ENCODE measurements at regions not wholly inside any gene's neighbourhood (a gene's known extent, or its start where the extent isn't known, plus 50 kb on each side); places are given as distances from the start of the nearest gene placed in this dataset.

DNA sequence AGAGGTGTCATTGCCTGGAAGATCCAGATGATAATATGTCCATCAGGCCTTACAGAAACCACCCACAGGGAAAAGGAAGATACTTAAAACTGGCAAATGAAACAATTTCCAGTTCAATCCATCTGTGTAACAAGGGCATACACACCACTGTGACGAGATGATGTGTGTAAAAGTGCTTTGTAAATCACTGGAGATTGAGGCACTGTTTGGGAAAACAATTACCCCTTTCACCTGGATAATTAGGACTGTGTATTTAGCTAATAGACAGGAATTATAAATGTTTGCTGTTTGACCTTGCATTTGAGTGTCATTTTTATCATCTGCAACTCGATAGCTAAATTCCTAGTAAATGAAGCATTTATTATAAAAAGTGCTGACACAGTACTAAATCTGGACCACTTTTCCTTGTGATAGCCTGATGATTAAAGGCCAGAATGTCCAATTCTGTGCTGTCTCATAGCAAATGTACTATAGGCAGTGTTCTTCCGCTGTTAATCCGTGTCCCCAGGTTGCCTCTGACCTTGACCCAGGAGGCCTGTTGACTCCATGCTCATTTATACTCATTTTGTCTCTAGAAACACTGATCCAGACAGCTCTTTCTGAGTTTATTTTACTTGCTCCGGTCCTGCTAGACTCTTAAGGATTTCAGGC is 105.8 kb downstream of the LACC1 start:
- no peak for DNase-seq

DNA sequence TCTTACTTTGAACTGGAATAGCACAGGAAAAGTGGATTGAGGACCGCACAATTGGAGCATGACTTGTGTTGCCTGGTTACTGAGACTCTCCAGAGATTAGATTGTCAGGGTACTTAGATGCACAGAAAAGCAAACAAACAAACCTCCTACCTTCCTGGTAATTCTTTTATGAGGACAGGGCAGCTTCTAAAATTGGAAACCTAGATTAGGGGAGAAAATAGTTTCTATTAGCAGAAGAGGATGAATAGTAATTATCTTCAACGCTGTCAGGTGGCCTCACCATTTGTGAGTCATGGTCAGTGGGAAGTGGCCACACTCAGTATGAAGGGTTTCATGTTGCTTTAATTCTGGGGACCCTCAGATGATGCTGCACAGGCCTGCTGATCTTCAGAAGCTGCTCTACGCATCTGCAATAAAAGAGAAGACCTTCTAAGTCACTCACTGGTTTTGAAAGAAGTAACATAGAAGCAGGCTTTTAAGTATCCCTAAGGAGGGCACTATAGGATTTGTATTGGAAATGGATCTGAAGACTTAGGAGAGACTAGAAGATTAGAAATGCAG is 106.8 kb downstream of the LACC1 start:
- no peak for DNase-seq

DNA sequence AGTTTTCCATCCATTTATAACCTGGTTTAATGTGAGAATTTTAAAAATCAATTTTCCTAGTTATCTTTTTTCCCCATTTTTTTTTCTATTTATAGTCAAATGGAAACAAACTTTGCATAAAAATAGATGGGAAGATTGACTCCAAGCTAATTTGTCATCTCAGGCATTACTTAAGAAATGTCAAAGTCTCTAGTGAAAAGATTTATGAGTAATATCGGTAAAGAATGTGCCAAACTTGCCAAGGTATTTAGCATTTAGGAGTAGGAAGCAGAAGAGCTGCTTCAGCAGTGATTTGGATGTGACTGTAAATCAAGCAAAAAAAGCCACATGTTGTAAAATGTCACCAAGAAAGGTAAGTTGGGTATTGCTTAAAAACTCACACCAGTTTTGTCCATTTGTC is 108.6 kb downstream of the LACC1 start:
- DNase-seq, result no peak

DNA sequence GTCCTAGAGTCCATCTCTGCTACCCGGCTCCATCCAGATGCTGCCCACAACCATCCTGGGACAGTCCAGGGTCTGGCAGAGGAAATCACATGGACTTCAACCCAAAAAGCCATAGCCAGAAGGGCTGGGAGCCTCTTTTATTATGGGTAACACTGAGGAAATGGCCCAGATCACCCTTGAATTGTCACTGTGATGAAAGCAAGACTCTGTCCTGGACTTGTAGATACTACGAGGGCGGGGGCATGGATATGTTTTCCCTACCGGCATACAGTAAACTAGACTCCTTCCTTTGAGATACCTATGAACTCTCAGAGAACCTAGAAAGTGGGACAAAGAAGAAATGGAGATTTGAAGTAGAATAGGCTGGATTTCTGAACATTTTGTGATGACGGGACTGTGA is 110.3 kb downstream of the LACC1 start:
- no peak for DNase-seq

DNA sequence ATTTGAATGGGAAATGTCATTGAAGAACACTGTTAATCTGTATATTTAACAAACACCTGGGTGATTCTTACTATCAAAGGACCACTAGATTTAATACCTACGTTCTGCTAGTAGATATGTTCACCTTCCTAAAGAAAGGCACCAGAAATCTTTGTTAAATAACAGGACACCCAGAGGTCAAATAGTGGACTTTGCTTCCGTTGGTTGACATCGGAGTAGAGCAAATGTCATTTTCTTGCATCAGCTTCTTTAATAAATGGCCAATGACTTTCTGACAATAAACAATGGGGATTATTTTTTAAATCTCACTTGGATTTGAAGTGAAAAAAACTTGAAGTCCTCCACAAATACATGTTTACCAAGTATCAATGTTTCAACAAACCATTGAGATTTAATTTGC is 111.1 kb downstream of the LACC1 start:
- DNase-seq, result no peak

DNA sequence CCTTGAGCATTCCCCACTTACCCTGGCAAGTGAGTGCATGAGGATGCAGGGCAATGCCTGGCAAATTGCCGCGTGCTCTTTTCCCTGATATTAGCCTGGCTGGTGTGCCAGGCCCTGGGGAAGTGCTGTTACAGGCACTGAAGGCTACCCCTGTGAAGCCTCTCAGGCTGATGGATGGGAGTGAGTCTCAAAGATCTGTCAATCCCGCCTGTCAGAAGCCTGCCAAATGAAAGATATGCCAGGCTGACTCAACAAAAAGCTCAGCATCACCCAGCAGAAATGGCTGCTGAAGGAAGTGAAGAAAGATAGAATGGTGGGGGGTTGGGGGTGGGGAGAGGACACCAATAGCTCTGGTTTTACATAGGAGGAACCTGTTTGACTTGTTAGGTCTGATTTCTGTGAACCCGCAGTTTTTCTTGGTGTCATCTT is 112.1 kb downstream of the LACC1 start:
- no peak for DNase-seq

DNA sequence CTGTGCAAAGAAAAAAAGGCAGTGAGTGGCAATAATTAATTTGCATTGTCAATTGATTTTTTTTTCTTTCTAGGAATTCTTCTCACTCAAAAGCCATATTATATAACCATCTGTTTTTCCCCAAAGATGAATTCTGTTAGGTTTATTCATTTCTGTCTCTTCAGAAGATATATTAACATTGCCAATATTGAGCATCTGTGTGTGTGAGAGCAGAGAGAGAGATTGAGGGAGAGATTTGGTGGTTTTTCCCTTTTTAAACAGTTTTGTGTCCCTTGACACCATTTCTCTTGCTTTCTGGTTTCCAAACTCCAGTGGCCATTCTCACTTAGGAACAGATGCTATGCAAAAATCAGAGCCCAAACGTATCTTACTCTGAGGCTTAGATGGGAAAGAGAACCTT is 112.5 kb downstream of the LACC1 start:
- no peak for DNase-seq

DNA sequence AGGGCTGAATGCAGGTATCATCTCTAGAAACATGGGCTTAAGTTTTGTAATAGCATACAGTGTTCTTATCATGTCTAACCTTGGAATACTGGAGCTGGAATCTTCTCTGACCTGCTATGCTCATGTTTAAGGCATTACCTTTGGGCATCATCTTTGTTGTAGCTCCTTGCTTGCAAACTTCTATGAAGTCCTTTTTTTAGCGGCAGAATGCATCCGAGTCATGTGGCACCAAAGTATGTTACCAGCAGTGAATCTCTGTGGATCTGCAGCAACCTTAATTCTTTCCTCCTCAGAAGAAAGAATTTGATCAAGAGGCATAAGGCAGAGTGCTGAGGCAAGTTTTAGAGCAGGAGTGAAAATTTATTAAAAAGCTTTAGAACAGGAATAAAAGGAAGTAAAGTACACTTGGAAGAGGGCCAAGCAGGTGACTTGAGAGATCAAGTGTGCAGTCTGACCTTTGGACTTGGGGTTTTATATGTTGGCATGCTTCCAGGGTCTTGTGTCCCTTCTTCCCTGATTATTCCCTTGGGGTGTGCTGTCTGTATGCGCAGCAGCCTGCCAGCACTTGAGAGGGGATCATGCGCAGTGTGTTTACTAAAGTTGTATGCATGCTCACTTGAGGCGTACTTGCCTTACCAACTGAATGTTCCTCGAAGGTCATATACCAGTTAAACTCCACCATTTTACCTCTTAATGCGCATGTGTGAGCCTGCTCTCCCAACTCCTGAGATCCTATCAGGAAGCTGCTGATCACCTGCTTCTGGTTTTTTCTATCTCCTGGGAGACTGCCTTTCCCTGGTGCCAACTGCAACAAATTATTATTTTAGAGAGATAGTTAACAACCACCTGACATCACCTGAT is 115.5 kb downstream of the LACC1 start:
- DNase-seq, result no peak

DNA sequence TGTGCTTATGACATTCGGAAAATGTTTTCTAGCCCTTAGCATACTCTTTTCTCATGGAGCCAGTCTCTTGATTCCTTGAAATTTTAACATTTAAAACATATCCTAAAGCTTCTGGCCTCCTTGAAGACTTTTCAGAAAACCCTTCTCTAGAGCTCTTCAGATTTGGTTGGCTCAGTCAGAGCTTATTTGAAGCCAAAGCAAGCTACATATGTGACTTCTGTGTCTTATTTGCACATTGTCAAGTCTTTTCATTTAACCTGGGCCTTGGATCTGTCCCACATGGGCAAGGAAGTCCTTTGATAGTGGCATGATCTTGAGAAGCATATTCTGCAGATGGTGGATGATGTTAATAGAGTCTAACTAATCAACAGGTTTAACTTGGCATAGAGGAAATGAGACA is 116.5 kb downstream of the LACC1 start:
- DNase-seq, result no peak

DNA sequence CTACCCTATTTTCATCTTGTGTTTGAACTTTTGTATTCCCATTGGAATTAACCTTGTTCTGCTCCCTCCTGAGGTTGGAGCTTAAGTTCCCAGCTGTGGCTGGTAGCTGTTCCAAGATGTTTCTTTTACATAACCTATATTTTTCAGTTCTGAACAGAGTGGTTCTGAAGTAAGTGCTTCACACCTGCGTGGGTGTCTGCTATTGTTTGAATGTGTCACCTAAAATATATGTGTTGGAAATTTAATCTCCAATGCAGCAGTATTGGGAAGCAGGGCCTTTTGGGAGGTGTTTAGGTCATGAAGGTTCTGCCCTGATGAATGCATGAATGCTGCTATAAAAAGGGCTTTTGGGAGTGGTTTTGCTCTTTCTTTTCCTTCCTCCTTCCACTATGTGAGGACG is 123.8 kb downstream of the LACC1 start:
- DNase-seq, result no peak

DNA sequence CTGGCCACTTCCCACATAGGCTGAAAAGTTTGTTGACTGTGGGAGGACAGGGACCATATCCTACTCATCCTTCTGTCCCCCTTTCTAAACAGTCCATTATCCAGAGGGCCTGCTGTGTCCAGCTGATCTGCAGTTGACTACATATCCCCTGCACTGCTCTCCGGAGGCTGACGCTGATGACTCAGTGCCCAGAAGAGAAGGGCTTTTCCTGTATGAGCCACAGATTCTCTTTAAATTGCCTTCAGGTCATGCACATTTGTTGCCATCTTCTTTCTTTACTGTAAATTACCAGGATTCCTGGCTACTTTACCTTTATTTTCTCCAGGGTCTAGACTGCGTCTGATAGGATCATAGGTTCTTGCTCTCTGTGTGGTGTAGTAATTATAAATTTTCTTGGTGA is 125.2 kb downstream of the LACC1 start:
- DNase-seq, result no peak

DNA sequence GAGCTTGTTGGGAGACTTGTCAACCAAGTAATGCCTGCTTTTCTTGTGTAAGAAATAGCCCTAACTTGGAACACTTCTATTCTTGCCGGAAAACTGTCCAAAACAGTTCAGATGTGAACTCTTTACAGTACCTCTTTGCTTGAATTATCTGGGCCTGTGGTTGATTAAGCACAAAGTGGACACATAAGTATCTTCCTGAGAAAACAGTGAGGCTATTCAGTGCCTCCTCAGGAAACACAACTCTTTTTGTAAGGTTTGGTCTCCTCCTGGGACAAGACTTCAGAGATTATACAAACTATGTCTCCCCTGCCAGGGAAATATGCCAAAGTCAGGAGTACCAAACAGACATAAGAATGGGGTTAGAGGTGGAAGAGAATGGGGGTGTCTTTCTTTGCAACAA is 127.7 kb downstream of the LACC1 start:
- no peak for DNase-seq

DNA sequence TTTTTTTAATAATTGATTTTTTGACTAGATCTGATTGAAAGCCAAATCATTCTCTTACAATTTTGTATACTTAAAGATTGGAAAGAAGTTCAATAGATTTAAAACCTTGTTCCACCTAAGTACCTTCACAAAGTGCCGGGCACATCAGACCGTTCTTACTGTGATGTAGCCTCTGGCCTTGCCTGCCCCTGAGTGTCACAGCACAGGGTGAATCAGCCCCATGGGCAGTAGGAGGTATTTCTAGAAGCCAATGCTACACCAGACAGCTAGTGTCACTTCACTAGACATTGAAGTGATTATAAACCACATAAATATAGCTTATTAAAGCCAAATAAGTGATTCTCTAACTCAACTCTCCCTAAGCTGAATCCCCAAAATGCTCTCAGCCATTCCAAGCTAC is 131.3 kb downstream of the LACC1 start:
- DNase-seq, result no peak

DNA sequence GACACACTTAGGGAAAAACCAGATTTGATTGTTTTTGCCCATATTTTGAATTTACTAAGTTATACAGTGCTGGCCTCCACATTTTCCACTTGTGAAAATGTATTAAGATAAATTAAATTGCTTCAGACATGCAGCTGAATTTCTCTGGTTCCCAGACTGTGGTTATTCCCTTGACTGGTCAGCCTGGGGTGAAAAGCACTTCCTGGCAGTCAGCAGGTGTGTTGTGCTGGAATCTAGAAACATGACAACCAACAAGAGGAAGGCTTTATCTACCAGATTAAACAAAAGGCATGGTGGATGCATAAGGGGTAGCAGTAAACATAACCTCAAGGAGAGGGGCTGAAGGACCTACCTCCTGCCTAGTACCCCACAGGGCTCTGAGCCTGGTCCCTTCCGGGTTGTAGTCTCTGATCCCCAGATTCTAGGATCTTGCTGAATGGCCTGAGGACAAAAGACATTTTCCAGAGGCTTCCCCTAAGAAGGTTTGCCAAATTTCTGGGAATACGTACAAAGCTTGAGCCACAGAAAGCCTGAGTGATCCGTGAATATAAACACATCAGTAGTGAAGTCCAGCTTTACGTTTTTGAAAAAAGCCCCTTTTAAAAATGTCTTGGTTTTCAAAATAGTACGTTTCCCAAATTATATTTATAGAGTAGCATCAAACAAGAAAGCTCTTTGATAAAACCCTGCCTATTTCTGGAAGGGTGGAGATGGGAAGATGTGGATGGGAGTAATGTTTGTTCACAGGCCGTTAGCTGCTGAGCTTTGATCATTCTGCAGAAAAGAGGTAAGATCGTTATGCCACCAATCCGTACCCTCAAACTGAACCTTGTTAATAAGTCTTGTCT is 133.4 kb downstream of the LACC1 start:
- no peak for DNase-seq

DNA sequence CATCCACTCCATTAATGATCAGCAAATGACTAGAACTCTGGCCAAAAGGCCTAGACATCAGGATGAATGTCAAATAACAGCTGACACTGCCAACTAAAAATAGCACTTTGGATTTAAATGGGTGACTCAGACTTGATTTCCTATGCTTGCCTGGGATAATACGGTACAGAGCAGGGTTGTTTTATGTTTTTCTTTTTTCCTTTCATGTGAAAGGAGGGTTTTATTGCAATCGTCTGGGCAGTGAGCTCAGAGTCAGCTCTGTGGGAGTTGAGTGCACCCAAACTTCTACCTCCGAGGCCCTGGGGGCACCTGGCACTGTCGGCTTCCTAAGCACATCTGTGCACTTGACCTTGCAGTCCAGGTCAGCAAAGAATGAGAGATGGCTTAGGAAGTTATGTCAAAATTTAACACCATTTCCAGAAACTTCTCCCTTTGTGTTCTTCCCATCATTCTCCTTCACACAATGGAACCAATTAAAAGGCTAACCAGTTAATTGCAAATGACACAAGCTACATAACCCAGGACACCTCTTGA is 134.1 kb downstream of the LACC1 start:
- DNase-seq, result no peak

DNA sequence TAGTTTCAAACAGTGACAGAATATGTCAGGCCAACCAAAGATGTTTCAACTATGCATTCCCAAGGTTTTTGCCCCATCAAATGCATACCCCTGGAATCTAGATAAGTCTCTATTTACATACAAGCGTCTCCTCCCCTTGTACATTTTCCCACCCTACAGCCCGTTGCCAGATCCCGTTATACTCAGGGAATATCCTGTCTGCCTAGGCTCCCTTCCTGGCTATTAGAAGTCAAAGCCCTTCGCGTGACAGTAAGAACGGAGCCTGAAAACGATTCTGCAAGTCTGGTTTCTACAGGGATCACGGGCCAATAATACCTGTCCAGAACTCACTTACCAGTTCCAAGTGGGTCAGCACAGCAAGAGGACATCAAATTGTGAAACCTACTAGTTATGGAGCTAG is 134.8 kb downstream of the LACC1 start:
- DNase-seq, result no peak

DNA sequence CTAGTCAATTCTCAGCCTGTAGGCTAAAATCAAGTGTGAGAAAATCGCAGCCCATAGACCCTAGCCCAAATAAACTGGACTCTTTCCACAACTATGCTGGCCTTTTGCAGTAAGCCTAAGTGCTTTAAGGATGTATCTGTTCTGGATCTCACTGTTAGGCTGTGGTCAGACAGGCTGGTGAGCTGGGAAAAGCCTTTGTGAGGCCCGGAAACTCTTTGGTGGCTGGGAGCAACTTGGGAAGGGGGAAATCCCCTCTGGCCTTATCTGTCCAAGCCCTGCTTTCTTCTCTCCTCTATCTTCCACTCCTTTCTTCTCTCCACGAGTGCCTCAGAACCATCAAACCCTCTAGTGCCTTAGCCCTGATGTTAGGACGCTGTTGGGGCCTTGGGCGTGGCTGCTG is 135.4 kb downstream of the LACC1 start:
- no peak for DNase-seq

DNA sequence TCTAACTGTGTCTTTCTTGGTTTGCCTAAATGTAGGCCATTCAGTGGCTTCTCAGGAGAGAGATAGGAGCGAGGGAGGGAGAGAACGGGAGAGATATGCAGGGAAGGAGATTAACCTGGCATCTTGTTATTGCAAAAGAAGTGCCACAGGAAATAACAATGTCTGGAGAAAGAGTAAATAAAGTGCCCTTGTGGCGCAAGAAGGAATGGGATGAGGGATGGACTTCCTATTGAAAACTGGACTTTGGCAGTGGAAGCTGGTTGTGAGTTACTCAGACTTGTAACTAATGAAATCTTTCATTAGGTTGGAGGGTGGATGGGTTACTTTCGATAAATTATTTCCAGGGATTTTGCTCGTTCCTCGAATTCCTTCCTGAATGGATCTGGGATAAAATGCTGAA is 136.1 kb downstream of the LACC1 start:
- DNase-seq, result no peak

DNA sequence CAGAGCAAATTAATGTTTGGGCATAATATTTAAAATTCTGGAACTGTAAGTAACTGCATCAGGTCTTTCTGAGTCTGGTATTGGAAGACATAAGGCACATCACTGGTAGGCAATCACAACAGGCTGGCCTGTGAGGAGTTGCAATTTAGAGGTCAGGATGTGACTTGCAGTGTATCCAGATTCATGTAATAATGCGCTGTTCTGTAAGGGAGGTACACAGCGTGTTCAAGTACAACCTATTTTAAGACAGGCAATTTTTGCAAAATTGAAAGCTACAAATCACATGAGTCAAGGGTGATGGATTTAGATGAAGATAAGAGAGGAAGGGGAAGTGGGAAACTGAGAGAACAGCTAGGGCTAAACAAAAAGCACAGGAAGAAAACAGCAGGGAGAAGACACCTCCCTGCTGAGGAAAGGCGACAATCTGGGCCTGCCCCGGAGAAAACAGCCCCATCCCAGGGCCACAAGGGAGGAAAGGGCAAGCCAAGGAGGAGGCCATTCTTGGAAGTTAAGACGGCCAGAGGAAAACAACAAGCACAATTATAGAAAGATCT is 138.1 kb downstream of the LACC1 start:
- DNase-seq, result no peak

DNA sequence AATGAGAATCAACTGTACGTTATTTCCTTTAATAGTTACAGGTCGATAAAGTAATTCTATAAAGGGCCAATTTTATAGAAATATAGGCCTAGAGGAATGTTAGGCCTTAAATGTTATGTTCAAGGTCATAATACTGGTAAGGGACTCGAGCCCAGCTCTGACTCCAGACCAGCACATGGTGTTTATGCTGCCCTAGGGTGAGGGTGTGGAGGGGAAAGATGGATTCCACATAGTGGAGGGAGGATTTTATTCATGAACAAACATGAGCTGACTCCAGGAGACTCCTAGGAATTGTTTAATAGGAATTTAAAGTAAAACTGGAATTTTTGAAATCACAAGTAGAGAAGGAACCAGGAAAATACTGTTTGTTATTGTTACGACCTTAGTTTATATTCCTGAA is 139.9 kb downstream of the LACC1 start:
- DNase-seq, result no peak

DNA sequence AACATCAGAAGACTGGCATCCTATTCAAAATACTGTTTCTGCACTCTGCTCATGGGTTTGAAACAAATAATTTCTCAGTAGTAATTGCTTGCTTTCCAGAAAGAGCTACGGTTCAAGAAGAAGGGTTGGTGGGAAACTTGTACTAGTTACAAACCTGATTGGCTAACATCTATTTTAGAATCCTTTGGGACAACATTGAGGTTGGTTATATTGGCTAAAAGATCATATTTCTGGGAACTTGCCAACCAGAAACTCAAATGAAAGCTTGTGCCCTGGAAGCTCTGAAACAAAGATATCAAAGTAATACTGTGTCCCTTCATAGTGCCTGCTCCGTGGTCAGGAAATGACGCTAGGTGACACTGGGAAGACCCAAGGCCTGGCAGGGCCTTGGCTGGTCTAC is 141.7 kb downstream of the LACC1 start:
- no peak for DNase-seq

DNA sequence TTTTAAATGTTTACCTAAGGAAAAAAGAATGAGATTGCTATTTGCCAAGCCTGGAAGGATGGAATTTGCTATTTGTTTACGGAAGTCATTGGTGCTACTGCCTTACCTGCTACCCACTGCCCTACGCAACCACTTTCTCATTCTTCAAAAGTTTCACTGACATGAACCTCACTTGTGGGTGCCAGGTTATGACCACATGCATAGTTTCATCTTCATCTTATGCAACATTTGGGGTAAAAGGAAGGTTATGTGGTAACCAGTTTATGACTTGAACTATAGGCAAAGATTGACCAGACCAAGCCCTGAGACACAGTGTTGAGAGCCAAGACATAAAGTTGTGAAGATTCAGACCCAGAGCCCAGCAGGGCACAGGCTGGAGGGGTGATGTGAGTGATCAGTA is 142.5 kb downstream of the LACC1 start:
- DNase-seq, result no peak
